PFSK-1 (cell line): ENCODE measurements at regions not wholly inside any gene's neighbourhood (a gene's known extent, or its start where the extent isn't known, plus 50 kb on each side); places are given as distances from the start of the nearest gene placed in this dataset.

Source experiments
- FOXP2 ChIP-seq: optimal IDR thresholded peaks from 2 replicates; pipeline ENCODE3; 2011; ENCODE audit warnings: borderline replicate concordance, control low read depth, inconsistent platforms; ENCODE audit not compliant: insufficient read depth; ENCODE audit errors: extremely low read length, extremely low read depth
- POLR2AphosphoS5 ChIP-seq: IDR thresholded peaks from 2 replicates; pipeline ENCODE4 v1.6.1; 2012; ENCODE audit warnings: low read depth, mild to moderate bottlenecking, control low read depth, low read length, moderate library complexity
- SIN3A ChIP-seq: IDR thresholded peaks from 2 replicates; pipeline ENCODE4 v1.6.1; 2012; ENCODE audit warnings: mild to moderate bottlenecking, low read length, moderate library complexity, borderline replicate concordance; ENCODE audit not compliant: insufficient read depth
- TAF1 ChIP-seq: IDR thresholded peaks from 2 replicates; pipeline ENCODE4 v1.6.1; 2012; ENCODE audit warnings: low read length, control low read depth, borderline replicate concordance; ENCODE audit not compliant: insufficient read depth
- TF ChIP-seq, protein P1 (sequence below), 2 experiments: IDR thresholded peaks; 2 replicates each; pipeline versions ENCODE4 v1.6.1 to v1.8.0; 2011 to 2012; ENCODE audit warnings: low read depth in 2 of 2, low read length in 2 of 2, control low read depth in 1 of 2, inconsistent platforms in 1 of 2, mild to moderate bottlenecking in 1 of 2, moderate library complexity in 1 of 2; ENCODE audit not compliant: insufficient read depth in 1 of 2

DNA sequence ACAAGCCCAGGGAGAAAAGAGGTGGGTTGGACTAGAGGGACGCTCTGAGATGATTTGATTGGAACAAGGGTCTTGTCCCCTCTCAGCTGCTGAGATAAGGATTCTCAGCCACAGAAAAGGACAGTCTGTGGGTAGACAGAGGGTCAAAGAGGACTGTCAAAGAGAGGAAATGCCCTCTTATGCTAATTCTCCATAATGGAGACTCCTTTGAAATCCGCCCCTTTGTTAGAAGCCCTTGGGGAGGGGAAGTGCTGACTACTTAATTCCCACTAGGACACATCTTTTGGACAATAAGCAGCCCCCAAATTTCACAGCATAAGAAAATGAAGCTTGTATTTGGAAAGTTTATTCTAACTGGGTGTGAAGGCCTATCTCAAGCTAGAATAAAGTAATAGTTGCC is 176.6 kb downstream of the KTN1 start:
- no peak for TF ChIP-seq SIN3A
- no peak for TF ChIP-seq POLR2AphosphoS5
- no peak for TF ChIP-seq FOXP2
- TF ChIP-seq, protein P1, sequence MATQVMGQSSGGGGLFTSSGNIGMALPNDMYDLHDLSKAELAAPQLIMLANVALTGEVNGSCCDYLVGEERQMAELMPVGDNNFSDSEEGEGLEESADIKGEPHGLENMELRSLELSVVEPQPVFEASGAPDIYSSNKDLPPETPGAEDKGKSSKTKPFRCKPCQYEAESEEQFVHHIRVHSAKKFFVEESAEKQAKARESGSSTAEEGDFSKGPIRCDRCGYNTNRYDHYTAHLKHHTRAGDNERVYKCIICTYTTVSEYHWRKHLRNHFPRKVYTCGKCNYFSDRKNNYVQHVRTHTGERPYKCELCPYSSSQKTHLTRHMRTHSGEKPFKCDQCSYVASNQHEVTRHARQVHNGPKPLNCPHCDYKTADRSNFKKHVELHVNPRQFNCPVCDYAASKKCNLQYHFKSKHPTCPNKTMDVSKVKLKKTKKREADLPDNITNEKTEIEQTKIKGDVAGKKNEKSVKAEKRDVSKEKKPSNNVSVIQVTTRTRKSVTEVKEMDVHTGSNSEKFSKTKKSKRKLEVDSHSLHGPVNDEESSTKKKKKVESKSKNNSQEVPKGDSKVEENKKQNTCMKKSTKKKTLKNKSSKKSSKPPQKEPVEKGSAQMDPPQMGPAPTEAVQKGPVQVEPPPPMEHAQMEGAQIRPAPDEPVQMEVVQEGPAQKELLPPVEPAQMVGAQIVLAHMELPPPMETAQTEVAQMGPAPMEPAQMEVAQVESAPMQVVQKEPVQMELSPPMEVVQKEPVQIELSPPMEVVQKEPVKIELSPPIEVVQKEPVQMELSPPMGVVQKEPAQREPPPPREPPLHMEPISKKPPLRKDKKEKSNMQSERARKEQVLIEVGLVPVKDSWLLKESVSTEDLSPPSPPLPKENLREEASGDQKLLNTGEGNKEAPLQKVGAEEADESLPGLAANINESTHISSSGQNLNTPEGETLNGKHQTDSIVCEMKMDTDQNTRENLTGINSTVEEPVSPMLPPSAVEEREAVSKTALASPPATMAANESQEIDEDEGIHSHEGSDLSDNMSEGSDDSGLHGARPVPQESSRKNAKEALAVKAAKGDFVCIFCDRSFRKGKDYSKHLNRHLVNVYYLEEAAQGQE (IDR thresholded peaks at IDR 0.05; ENCODE audit: insufficient read depth in 1 of 2, low read depth in 2 of 2, low read length in 2 of 2) = no peak
- no peak for TF ChIP-seq TAF1

DNA sequence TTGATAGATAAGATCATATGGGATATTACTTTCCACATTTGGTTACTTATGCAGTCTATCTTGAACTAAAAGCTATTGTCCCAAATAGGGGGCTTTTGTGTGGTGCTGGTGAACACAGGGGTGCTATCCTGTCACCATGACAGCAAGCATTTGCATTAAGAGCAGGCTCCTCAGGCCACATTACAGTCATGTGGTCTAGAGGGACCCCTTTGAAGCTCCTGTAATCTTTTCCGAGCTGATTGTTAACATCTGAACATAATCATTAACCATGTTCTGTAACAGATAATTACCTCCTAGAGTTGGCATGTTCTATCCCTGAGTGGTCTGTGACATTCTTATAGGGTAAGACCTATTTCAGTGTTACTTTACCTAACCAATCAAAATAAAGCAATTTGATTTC is 178.8 kb downstream of the KTN1 start:
- no peak for TF ChIP-seq TAF1
- no peak for TF ChIP-seq FOXP2
- no peak for TF ChIP-seq SIN3A
- no peak for TF ChIP-seq POLR2AphosphoS5
- TF ChIP-seq, protein P1 (IDR thresholded peaks at IDR 0.05; ENCODE audit: insufficient read depth in 1 of 2, low read depth in 2 of 2, low read length in 2 of 2) = no peak

- TF ChIP-seq, protein P1 (IDR thresholded peaks at IDR 0.05; ENCODE audit: insufficient read depth in 1 of 2, low read depth in 2 of 2, low read length in 2 of 2) = no peak
- TF ChIP-seq FOXP2 (no peak), POLR2AphosphoS5 (no peak), TAF1 (no peak), SIN3A (no peak)
Measured at GRCh38 chr14:55760789-55761566, 181.0 kb downstream of the KTN1 start.

- TF ChIP-seq FOXP2 (no peak), POLR2AphosphoS5 (no peak), SIN3A (no peak), TAF1 (no peak)
- TF ChIP-seq, protein P1 (IDR thresholded peaks at IDR 0.05; ENCODE audit: insufficient read depth in 1 of 2, low read depth in 2 of 2, low read length in 2 of 2) = no peak
Measured at GRCh38 chr14:55761651-55762050, 181.6 kb downstream of the KTN1 start.
